Neutrophil (primary cell): ENCODE measurements at regions not wholly inside any gene's neighbourhood (a gene's known extent, or its start where the extent isn't known, plus 50 kb on each side); places are given as distances from the start of the nearest gene placed in this dataset.

Experiments
- H3K27ac ChIP-seq: fragments of 200-600 bp; sonication (generic); 2 replicates; pipeline ENCODE4 v1.5.1; 2016; ENCODE audit warnings: mild to moderate bottlenecking, moderate library complexity
- H3K27me3 ChIP-seq: fragments of 200-600 bp; sonication (generic); 2 replicates; pipeline ENCODE4 v1.6.0; 2016; ENCODE audit warnings: mild to moderate bottlenecking
- H3K36me3 ChIP-seq: fragments of 200-600 bp; sonication (generic); 2 replicates; pipeline ENCODE4 v1.5.1; 2017
- H3K4me1 ChIP-seq, 2 experiments: fragments of 200-600 bp in 1 of 2; sonication (generic) in 1 of 2; 1 replicate in 1 of 2; 2 replicates in 1 of 2; pipeline versions ENCODE4 v1.5.1 to v1.6.1; 2013 to 2016; ENCODE audit warnings: low read depth in 1 of 2, low read length in 1 of 2, mild to moderate bottlenecking in 1 of 2, moderate library complexity in 1 of 2; ENCODE audit not compliant: control insufficient read depth in 1 of 2, insufficient read depth in 1 of 2
- H3K4me3 ChIP-seq, 2 experiments: fragments of 200-600 bp in 1 of 2; sonication (generic) in 1 of 2; 1 replicate in 1 of 2; 2 replicates in 1 of 2; pipeline ENCODE4 v1.5.1; 2013 to 2016; ENCODE audit warnings: low read depth in 1 of 2, low read length in 1 of 2, mild to moderate bottlenecking in 1 of 2, moderate library complexity in 1 of 2
- H3K9me3 ChIP-seq: fragments of 200-600 bp; sonication (generic); 2 replicates; pipeline ENCODE4 v1.5.1; 2016
- TF ChIP-seq, protein P1 (sequence below): fragments of 200-600 bp; sonication (generic); IDR thresholded peaks from 2 replicates; pipeline ENCODE4 v1.5.1; 2016; ENCODE audit warnings: antibody characterized with exemption

DNA sequence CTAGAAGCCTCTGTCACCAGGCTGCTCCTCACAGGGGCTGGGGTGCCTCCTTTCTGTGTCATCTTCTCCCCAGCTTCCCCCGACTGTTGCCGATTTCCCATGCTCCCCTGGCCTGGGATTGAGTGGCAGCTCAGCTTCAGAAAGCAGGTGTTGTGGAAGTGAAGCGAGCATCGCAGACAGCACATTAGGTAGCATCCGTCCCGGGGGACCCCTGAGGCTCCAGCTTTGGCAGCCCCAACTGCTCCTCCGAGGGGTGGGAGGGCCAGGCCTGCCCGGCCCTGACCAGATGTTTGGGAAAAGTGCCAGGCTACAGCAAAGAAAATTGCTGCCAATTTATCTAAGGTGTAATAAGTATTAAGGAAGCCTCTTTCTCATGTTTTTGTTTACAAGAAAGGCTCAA lies 1045.6 kb downstream of the BCL11B start:
- Histone ChIP-seq H3K27me3 (no peaks in the 10 kb centered on the region), H3K36me3 (no peaks in the 10 kb centered on the region), H3K9me3 (no peaks in the 10 kb centered on the region), H3K4me1 (no peaks in the 10 kb centered on the region), H3K27ac (no peak overlapping the region), H3K4me3 (no peak overlapping the region)
- TF ChIP-seq, protein P1, sequence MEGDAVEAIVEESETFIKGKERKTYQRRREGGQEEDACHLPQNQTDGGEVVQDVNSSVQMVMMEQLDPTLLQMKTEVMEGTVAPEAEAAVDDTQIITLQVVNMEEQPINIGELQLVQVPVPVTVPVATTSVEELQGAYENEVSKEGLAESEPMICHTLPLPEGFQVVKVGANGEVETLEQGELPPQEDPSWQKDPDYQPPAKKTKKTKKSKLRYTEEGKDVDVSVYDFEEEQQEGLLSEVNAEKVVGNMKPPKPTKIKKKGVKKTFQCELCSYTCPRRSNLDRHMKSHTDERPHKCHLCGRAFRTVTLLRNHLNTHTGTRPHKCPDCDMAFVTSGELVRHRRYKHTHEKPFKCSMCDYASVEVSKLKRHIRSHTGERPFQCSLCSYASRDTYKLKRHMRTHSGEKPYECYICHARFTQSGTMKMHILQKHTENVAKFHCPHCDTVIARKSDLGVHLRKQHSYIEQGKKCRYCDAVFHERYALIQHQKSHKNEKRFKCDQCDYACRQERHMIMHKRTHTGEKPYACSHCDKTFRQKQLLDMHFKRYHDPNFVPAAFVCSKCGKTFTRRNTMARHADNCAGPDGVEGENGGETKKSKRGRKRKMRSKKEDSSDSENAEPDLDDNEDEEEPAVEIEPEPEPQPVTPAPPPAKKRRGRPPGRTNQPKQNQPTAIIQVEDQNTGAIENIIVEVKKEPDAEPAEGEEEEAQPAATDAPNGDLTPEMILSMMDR: no peak

DNA sequence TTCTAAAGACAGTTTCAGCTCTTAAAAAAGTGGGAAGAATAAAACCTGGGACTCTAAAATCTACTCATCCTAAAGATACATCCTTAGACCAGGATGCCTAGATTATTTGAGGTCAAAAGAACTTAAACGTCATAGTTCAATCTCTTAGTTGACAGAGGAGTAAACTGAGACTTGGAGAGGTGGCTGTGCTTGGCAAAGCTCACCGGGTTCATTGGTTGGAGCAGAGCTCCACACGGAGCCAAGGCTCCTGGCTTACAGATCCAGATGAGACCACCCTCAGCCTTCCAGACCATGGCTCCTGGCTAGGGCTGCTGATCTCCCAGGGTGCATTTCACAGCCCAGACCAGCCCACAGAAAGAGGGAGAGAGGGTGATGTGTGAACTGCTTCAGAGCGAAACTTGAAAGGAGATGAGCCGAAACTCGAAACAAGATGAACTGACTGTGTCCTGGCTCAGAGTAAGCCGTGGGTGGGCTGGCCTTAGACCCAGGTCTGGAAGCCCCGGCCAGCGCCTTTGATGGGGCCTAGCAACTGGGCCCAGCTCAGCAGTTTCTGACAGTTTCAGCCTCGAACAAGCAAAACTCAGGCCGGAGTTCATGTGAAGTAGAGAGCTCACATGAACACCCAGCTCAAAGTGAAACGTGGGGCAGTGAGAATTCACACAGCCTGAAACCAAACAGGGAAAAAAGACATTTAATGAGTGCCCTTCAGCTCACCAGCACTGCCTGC lies 1044.8 kb downstream of the BCL11B start:
- Histone ChIP-seq H3K27ac (no peak overlapping the region), H3K36me3 (no peaks in the 10 kb centered on the region), H3K27me3 (no peaks in the 10 kb centered on the region), H3K4me3 (no peak overlapping the region), H3K4me1 (no peaks in the 10 kb centered on the region), H3K9me3 (no peaks in the 10 kb centered on the region)
- TF ChIP-seq, protein P1: no peak

DNA sequence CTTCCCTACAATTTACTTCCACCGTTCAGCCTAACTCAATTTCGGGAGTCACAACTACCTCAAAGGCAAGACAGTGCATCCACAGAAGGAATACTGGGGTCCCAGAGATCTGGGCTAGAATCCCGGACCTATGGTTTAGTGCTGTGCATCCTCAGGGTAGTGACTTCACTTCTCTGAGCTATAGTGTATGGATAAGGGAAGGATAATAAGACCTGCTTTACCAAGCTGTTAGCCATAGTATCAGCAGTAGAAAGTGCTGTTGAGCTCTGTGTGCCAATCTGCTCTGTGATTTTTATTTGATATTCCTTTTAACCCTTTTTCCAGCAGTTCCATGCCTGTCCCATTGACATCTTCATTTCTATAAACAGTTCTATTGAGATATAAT lies 1044.3 kb downstream of the BCL11B start:
- TF ChIP-seq, protein P1: no peak
- no peak overlapping the region for H3K27ac ChIP-seq
- H3K27me3 ChIP-seq: no peaks in the 10 kb centered on the region
- no peaks in the 10 kb centered on the region for H3K36me3 ChIP-seq
- no peaks in the 10 kb centered on the region for H3K9me3 ChIP-seq
- no peaks in the 10 kb centered on the region for H3K4me1 ChIP-seq
- H3K4me3 ChIP-seq: no peak overlapping the region

DNA sequence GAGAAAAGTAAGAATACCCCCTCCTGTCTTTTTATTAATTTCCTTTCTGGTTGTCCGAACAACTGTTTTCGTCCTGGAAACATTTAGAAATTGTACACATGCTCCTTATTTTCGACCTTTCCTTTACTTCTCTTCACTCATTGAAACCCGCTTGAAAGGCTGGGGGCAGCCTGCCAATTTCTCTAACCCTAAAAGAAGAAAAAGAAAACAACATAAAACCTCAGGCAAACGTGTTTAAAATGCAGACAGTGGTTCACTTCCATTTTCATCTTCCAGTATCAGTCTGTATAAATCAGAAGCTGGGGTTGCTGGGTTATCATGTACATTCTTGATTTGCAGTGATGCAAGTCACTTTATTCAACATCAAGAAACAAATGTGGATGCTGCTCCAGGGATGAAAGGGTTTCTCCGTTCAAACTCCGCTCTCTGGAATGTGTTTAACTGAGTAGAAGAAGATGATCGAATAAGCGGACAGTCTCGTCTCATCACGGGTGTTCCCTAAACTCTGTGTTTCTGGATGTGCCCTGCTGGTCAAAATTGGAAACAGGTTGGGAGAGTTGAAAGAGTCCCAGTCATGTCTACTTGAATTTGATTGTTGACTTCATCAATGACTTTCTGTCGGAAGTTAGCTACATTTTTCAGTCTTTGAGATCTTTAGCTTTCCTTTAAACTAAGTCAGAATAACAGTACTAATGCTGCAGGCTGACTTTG lies 1042.2 kb downstream of the BCL11B start:
- no peak overlapping the region for H3K4me3 ChIP-seq
- no peak overlapping the region for H3K27ac ChIP-seq

DNA sequence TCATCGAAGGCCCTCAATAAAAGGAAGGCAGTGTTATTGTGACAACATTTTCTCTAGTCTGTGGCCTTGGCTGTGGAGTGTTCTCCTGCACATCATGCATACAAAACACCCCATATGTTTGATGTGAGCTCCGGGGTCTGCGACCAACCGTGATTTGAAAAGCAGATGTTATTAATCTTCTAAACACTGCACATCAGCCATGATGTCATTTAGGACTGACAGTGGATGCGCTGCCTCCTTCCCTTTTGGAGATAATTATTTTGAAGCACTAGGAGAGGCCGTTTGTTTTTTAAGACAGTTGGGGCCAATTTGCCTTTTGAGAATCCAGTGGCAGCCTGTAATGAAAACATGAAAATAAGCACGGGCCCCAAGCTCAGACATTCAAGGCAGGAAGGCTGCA lies 1041.6 kb downstream of the BCL11B start:
- Histone ChIP-seq H3K9me3 (no peaks in the 10 kb centered on the region), H3K4me3 (no peak overlapping the region), H3K36me3 (no peaks in the 10 kb centered on the region), H3K27ac (no peak overlapping the region), H3K27me3 (no peaks in the 10 kb centered on the region), H3K4me1 (no peaks in the 10 kb centered on the region)
- TF ChIP-seq, protein P1: no peak

More for the DNA sequence above, 1042.2 kb downstream of the BCL11B start:
- H3K36me3 ChIP-seq: no peaks in the 10 kb centered on the region
- H3K27me3 ChIP-seq: no peaks in the 10 kb centered on the region
- H3K9me3 ChIP-seq: no peaks in the 10 kb centered on the region
- no peaks in the 10 kb centered on the region for H3K4me1 ChIP-seq
- TF ChIP-seq, protein P1: no peak
